H1 (cell line): ENCODE measurements at regions not wholly inside any gene's neighbourhood (a gene's known extent, or its start where the extent isn't known, plus 50 kb on each side); places are given as distances from the start of the nearest gene placed in this dataset.

ENCODE experiments used
- CTCF ChIA-PET: fragments of 300-600 bp; sonication (Branson Sonifier 250); formaldehyde crosslinking; loops from one replicate; lab custom pipeline; 2021; ENCODE audit not compliant: partially characterized antibody; lab: Charles Lee
- POLR2A ChIA-PET: fragments of 300-600 bp; sonication (Branson Sonifier 250); formaldehyde crosslinking; loops from one replicate; lab custom pipeline; 2021; ENCODE audit warnings: inconsistent platforms; ENCODE audit not compliant: partially characterized antibody; lab: Charles Lee
- DNase-seq, 2 experiments: peaks; one replicate each; pipeline versions ENCODE4 v3.0.0 to v3.0.0-alpha.2; 2010 to 2022; ENCODE audit warnings: low spot score in 2 of 2, low read depth in 1 of 2, mixed read lengths in 1 of 2
- FAIRE-seq: peaks from 2 replicates; lab custom pipeline; 2011; peaks lifted over from hg19 to GRCh38; lab: Jason Lieb, UNC
- H2AFZ ChIP-seq: 2 replicates; pipeline ENCODE4 v1.8.1; 2012; ENCODE audit warnings: low read length, inconsistent platforms
- H2AK5ac ChIP-seq: 2 replicates; pipeline ENCODE4 v1.6.1; 2013; ENCODE audit warnings: low read depth, low read length
- H2BK120ac ChIP-seq: replicated peaks from 2 replicates; pipeline ENCODE3; 2013; ENCODE audit warnings: low read depth, low read length, inconsistent platforms
- H2BK12ac ChIP-seq: 2 replicates; pipeline ENCODE4 v1.6.1; 2013; ENCODE audit warnings: low read depth, low read length
- H2BK15ac ChIP-seq: 2 replicates; pipeline ENCODE4 v1.6.1; 2013; ENCODE audit warnings: low read length
- H2BK20ac ChIP-seq: 2 replicates; pipeline ENCODE4 v1.6.1; 2013; ENCODE audit warnings: low read length
- H2BK5ac ChIP-seq: 2 replicates; pipeline ENCODE4 v1.6.1; 2013; ENCODE audit warnings: low read depth, low read length
- H3K14ac ChIP-seq: 2 replicates; pipeline ENCODE4 v1.6.1; 2013; ENCODE audit warnings: inconsistent platforms; ENCODE audit not compliant: insufficient read length
- H3K18ac ChIP-seq: 2 replicates; pipeline ENCODE4 v1.6.1; 2013; ENCODE audit warnings: low read length; ENCODE audit errors: extremely low read depth
- H3K23ac ChIP-seq: 2 replicates; pipeline ENCODE4 v1.6.1; 2013; ENCODE audit warnings: inconsistent platforms; ENCODE audit not compliant: insufficient read length
- H3K23me2 ChIP-seq: 2 replicates; pipeline ENCODE4 v1.6.1; 2013; ENCODE audit warnings: low read depth, low read length
- H3K27ac ChIP-seq: 2 replicates; pipeline ENCODE4 v1.6.1; 2011; ENCODE audit warnings: low read depth, low read length, inconsistent platforms
- H3K27me3 ChIP-seq, 4 experiments: replicated peaks in 1 of 4; 1 replicate in 1 of 4; 2 replicates in 3 of 4; pipeline versions ENCODE4 v1.6.1 to v1.8.1; 2011 to 2013; ENCODE audit warnings: low read length in 3 of 4, mild to moderate bottlenecking in 3 of 4, inconsistent platforms in 2 of 4, mixed read lengths in 2 of 4, moderate library complexity in 1 of 4; ENCODE audit not compliant: control insufficient read depth in 3 of 4, insufficient read depth in 3 of 4; ENCODE audit errors: extremely low read depth in 1 of 4
- H3K36me3 ChIP-seq, 4 experiments: 2 replicates each; pipeline versions ENCODE4 v1.6.1 to v1.8.1; 2011 to 2013; ENCODE audit warnings: mild to moderate bottlenecking in 4 of 4, low read length in 3 of 4, moderate library complexity in 2 of 4, control low read depth in 1 of 4, inconsistent platforms in 1 of 4; ENCODE audit not compliant: insufficient read depth in 4 of 4, control insufficient read depth in 2 of 4
- H3K4ac ChIP-seq: replicated peaks from 2 replicates; pipeline ENCODE3; 2013; ENCODE audit warnings: low read length, low read depth, mixed read lengths, inconsistent platforms; ENCODE audit not compliant: insufficient read length
- H3K4me1 ChIP-seq, 4 experiments: replicated peaks in 1 of 4; 1 replicate in 1 of 4; 2 replicates in 3 of 4; pipeline versions ENCODE4 v1.6.1 to v1.8.1; 2011 to 2013; ENCODE audit warnings: low read length in 3 of 4, inconsistent platforms in 2 of 4, mixed read lengths in 1 of 4; ENCODE audit not compliant: insufficient read depth in 4 of 4, control insufficient read depth in 3 of 4
- H3K4me2 ChIP-seq, 2 experiments: 2 replicates each; pipeline versions ENCODE4 v1.6.1 to v1.8.1; 2011 to 2013; ENCODE audit warnings: low read depth in 2 of 2, low read length in 2 of 2, control low read depth in 1 of 2, inconsistent platforms in 1 of 2, mild to moderate bottlenecking in 1 of 2; ENCODE audit not compliant: insufficient read depth in 1 of 2
- H3K4me3 ChIP-seq, 4 experiments: fragments of 200-600, 300-600 bp in 1 of 4; sonication (generic), shearing (Covaris generic), sonication (Bioruptor Twin) in 1 of 4; 2 replicates each; pipeline versions ENCODE4 v1.5.1 to v1.8.1; 2011 to 2016; ENCODE audit warnings: low read length in 4 of 4, low read depth in 3 of 4, control low read depth in 2 of 4, inconsistent platforms in 2 of 4, mild to moderate bottlenecking in 2 of 4, mixed read lengths in 1 of 4, moderate library complexity in 1 of 4; ENCODE audit not compliant: insufficient read depth in 2 of 4; ENCODE audit errors: extremely low read depth in 1 of 4
- H3K56ac ChIP-seq: replicated peaks from 2 replicates; pipeline ENCODE3; 2013; ENCODE audit warnings: low read depth, mild to moderate bottlenecking, mixed read lengths, low read length, inconsistent platforms; ENCODE audit not compliant: insufficient read length
- H3K79me1 ChIP-seq: 2 replicates; pipeline ENCODE4 v1.6.1; 2013; ENCODE audit warnings: low read depth, low read length, control low read depth
- H3K79me2 ChIP-seq, 2 experiments: 2 replicates each; pipeline versions ENCODE4 v1.6.1 to v1.8.1; 2012 to 2013; ENCODE audit warnings: low read length in 2 of 2, mild to moderate bottlenecking in 2 of 2, inconsistent platforms in 1 of 2; ENCODE audit not compliant: insufficient read depth in 2 of 2, control insufficient read depth in 1 of 2
- H3K9ac ChIP-seq, 4 experiments: replicated peaks in 1 of 4; 1 replicate in 1 of 4; 2 replicates in 3 of 4; pipeline versions ENCODE4 v1.6.1 to v1.8.1; 2011 to 2013; ENCODE audit warnings: low read depth in 3 of 4, low read length in 3 of 4, control low read depth in 2 of 4, mild to moderate bottlenecking in 2 of 4, moderate library complexity in 2 of 4, inconsistent platforms in 1 of 4; ENCODE audit errors: extremely low read depth in 1 of 4
- H3K9me3 ChIP-seq, 2 experiments: 2 replicates each; pipeline versions ENCODE4 v1.6.1 to v1.8.1; 2012 to 2013; ENCODE audit warnings: mild to moderate bottlenecking in 2 of 2, moderate library complexity in 2 of 2, control low read depth in 1 of 2, inconsistent platforms in 1 of 2, low read depth in 1 of 2, low read length in 1 of 2, mixed read lengths in 1 of 2; ENCODE audit not compliant: insufficient read depth in 2 of 2
- H4K20me1 ChIP-seq, 2 experiments: replicated peaks in 1 of 2; 2 replicates each; pipeline versions ENCODE3 to v1.8.1; 2011 to 2013; ENCODE audit warnings: inconsistent platforms in 2 of 2, low read length in 2 of 2, mild to moderate bottlenecking in 1 of 2; ENCODE audit not compliant: insufficient read depth in 2 of 2, control insufficient read depth in 1 of 2
- H4K5ac ChIP-seq: 2 replicates; pipeline ENCODE4 v1.6.1; 2013; ENCODE audit warnings: low read length, low read depth, mixed read lengths, inconsistent platforms; ENCODE audit not compliant: insufficient read length
- H4K8ac ChIP-seq: 2 replicates; pipeline ENCODE4 v1.8.0; 2013; ENCODE audit warnings: mild to moderate bottlenecking, moderate library complexity, low read length, inconsistent platforms; ENCODE audit not compliant: insufficient read depth; ENCODE audit errors: extremely low read depth
- H4K91ac ChIP-seq: replicated peaks from 2 replicates; pipeline ENCODE3; 2013; ENCODE audit warnings: low read length, mixed read lengths, inconsistent platforms; ENCODE audit not compliant: insufficient read length
- CBX5 ChIP-seq: fragments of 300-800, 300-1000 bp; sonication (generic); IDR thresholded peaks from 2 replicates; pipeline ENCODE4 v1.7.1; 2016; ENCODE audit warnings: antibody characterized with exemption, low read length, low read depth
- CEBPB ChIP-seq: IDR thresholded peaks from 2 replicates; pipeline ENCODE4 v1.6.1; 2012; ENCODE audit warnings: low read depth, low read length
- CREB1 ChIP-seq: IDR thresholded peaks from 2 replicates; pipeline ENCODE4 v1.6.1; 2012; ENCODE audit warnings: inconsistent platforms
- HDAC2 ChIP-seq, 2 experiments: fragments of 300-600 bp in 1 of 2; sonication (generic) in 1 of 2; IDR thresholded peaks; 2 replicates each; pipeline ENCODE4 v1.6.1; 2011 to 2012; ENCODE audit warnings: low read depth in 2 of 2, low read length in 2 of 2, mild to moderate bottlenecking in 2 of 2, moderate library complexity in 2 of 2, borderline replicate concordance in 1 of 2, inconsistent platforms in 1 of 2
- PHF8 ChIP-seq: fragments of 200-600 bp; sonication (generic); conservative IDR thresholded peaks from 2 replicates; pipeline ENCODE4 v1.7.1; 2012; ENCODE audit warnings: low read depth, mild to moderate bottlenecking, inconsistent platforms, low read length, moderate library complexity
- RBBP5 ChIP-seq: IDR thresholded peaks from 2 replicates; pipeline ENCODE4 v1.7.1; 2012; ENCODE audit warnings: low read depth, mild to moderate bottlenecking, inconsistent platforms, low read length, moderate library complexity, borderline replicate concordance
- RNF2 ChIP-seq: fragments of 200-900, 300-1000 bp; sonication (generic); IDR thresholded peaks from 2 replicates; pipeline ENCODE4 v1.7.1; 2016; ENCODE audit warnings: borderline replicate concordance, low read depth, mild to moderate bottlenecking, antibody characterized with exemption, low read length; ENCODE audit not compliant: poor library complexity, severe bottlenecking; ENCODE audit errors: missing control alignments
- TAF7 ChIP-seq: optimal IDR thresholded peaks from 2 replicates; pipeline ENCODE3; 2011; ENCODE audit warnings: low read depth, mild to moderate bottlenecking, inconsistent platforms, low read length, moderate library complexity, borderline replicate concordance
- YY1 ChIP-seq: IDR thresholded peaks from 2 replicates; pipeline ENCODE4 v1.6.1; 2011; ENCODE audit warnings: low read depth, mild to moderate bottlenecking, low read length
- WGBS, 2 experiments: shearing (Covaris generic) in 1 of 2; methylation state at CpG; one replicate each; pipeline versions ENCODE4 v1.1.6 to v1.1.7; 2013 to 2015; ENCODE audit warnings: low lambda C conversion rate in 2 of 2, mixed read lengths in 2 of 2, inconsistent platforms in 1 of 2, low coverage in 1 of 2, missing lambda C conversion rate in 1 of 2; ENCODE audit not compliant: insufficient replicate concordance in 2 of 2, insufficient coverage in 1 of 2, insufficient read length in 1 of 2; ENCODE audit errors: extremely low coverage in 1 of 2, missing lambda C conversion rate in 1 of 2; 5-methylcytosine and 5-hydroxymethylcytosine counted together
- TF ChIP-seq, protein P1 (sequence below), 3 experiments: IDR thresholded peaks; 1 replicate in 2 of 3; 2 replicates in 1 of 3; pipeline versions ENCODE4 v1.5.1 to v1.6.1; 2011; ENCODE audit warnings: low read length in 3 of 3, mild to moderate bottlenecking in 3 of 3, inconsistent platforms in 2 of 3, low read depth in 1 of 3, moderate library complexity in 1 of 3; ENCODE audit not compliant: insufficient read depth in 1 of 3; ENCODE audit errors: control extremely low read depth in 1 of 3

DNA sequence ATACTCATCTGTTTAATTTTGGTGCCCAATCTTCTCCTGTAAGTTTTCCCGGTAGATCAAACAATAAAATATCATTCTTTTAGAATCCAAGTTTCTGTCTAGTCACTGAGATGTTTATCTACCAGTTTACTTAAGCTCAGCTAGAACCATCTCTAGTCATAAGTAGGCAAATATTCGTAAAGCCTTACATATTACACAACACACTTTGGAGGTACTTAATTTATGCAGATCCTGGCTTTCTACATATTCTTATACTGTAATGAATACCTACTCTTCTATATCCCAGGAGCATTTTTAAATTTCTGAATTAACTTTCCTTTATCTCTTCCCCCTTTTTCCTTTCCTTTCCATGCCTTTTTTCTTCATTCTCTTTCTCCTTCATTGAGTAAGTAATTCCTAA is 185.9 kb upstream of the ZBTB20 start:
- Histone ChIP-seq H3K36me3 (no peaks in the 10 kb centered on the region), H2BK15ac (no peak overlapping the region), H3K23me2 (no peaks in the 10 kb centered on the region), H4K20me1 (no peaks in the 10 kb centered on the region), H2AK5ac (no peak overlapping the region), H4K8ac (no peak overlapping the region), H3K27ac (no peak overlapping the region), H2BK12ac (no peak overlapping the region), H3K18ac (no peak overlapping the region), H2BK20ac (no peak overlapping the region), H4K5ac (no peak overlapping the region), H2AFZ (no peak overlapping the region), H2BK5ac (no peak overlapping the region), H3K9ac (no peak overlapping the region), H3K27me3 (no peaks in the 10 kb centered on the region), H2BK120ac (no peak overlapping the region), H3K79me1 (no peaks in the 10 kb centered on the region), H3K4ac (no peak overlapping the region), H3K23ac (no peak overlapping the region), H3K4me2 (no peak overlapping the region), H3K79me2 (no peaks in the 10 kb centered on the region), H3K14ac (no peak overlapping the region), H3K4me3 (no peak overlapping the region), H3K56ac (no peak overlapping the region), H3K4me1 (no peaks in the 10 kb centered on the region), H4K91ac (no peak overlapping the region), H3K9me3 (no peaks in the 10 kb centered on the region)
- DNase-seq (no peak), FAIRE-seq (no peak)
- ChIA-PET POLR2A (no interaction called here), CTCF (no interaction called here)
- WGBS, 2 experiments: 95% methylated on average over 2 of the region's 2 CpGs; no CpG with 5 or more reads in 1 of the 2 experiments
- TF ChIP-seq CEBPB: no peak
- no peak for TF ChIP-seq RBBP5
- TF ChIP-seq TAF7: no peak
- no peak for TF ChIP-seq PHF8
- TF ChIP-seq CBX5: no peak
- TF ChIP-seq CREB1: no peak
- no peak for TF ChIP-seq HDAC2 (IDR thresholded peaks at IDR 0.05; ENCODE audit: borderline replicate concordance in 1 of 2, low read depth in 2 of 2, low read length in 2 of 2)
- TF ChIP-seq RNF2: no peak
- TF ChIP-seq, protein P1, sequence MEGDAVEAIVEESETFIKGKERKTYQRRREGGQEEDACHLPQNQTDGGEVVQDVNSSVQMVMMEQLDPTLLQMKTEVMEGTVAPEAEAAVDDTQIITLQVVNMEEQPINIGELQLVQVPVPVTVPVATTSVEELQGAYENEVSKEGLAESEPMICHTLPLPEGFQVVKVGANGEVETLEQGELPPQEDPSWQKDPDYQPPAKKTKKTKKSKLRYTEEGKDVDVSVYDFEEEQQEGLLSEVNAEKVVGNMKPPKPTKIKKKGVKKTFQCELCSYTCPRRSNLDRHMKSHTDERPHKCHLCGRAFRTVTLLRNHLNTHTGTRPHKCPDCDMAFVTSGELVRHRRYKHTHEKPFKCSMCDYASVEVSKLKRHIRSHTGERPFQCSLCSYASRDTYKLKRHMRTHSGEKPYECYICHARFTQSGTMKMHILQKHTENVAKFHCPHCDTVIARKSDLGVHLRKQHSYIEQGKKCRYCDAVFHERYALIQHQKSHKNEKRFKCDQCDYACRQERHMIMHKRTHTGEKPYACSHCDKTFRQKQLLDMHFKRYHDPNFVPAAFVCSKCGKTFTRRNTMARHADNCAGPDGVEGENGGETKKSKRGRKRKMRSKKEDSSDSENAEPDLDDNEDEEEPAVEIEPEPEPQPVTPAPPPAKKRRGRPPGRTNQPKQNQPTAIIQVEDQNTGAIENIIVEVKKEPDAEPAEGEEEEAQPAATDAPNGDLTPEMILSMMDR (IDR thresholded peaks at IDR 0.05; ENCODE audit: control extremely low read depth in 1 of 3, insufficient read depth in 1 of 3, low read depth in 1 of 3, low read length in 3 of 3): no peak
- no peak for TF ChIP-seq YY1
